Neutrophil (primary cell): ENCODE measurements at regions not wholly inside any gene's neighbourhood (a gene's known extent, or its start where the extent isn't known, plus 50 kb on each side); places are given as distances from the start of the nearest gene placed in this dataset.

Experiments
- H3K27ac ChIP-seq: fragments of 200-600 bp; sonication (generic); 2 replicates; pipeline ENCODE4 v1.5.1; 2016; ENCODE audit warnings: mild to moderate bottlenecking, moderate library complexity
- H3K27me3 ChIP-seq: fragments of 200-600 bp; sonication (generic); 2 replicates; pipeline ENCODE4 v1.6.0; 2016; ENCODE audit warnings: mild to moderate bottlenecking
- H3K36me3 ChIP-seq: fragments of 200-600 bp; sonication (generic); 2 replicates; pipeline ENCODE4 v1.5.1; 2017
- H3K4me1 ChIP-seq, 2 experiments: fragments of 200-600 bp in 1 of 2; sonication (generic) in 1 of 2; 1 replicate in 1 of 2; 2 replicates in 1 of 2; pipeline versions ENCODE4 v1.5.1 to v1.6.1; 2013 to 2016; ENCODE audit warnings: low read depth in 1 of 2, low read length in 1 of 2, mild to moderate bottlenecking in 1 of 2, moderate library complexity in 1 of 2; ENCODE audit not compliant: control insufficient read depth in 1 of 2, insufficient read depth in 1 of 2
- H3K4me3 ChIP-seq, 2 experiments: fragments of 200-600 bp in 1 of 2; sonication (generic) in 1 of 2; 1 replicate in 1 of 2; 2 replicates in 1 of 2; pipeline ENCODE4 v1.5.1; 2013 to 2016; ENCODE audit warnings: low read depth in 1 of 2, low read length in 1 of 2, mild to moderate bottlenecking in 1 of 2, moderate library complexity in 1 of 2
- H3K9me3 ChIP-seq: fragments of 200-600 bp; sonication (generic); 2 replicates; pipeline ENCODE4 v1.5.1; 2016
- TF ChIP-seq, protein P1 (sequence below): fragments of 200-600 bp; sonication (generic); IDR thresholded peaks from 2 replicates; pipeline ENCODE4 v1.5.1; 2016; ENCODE audit warnings: antibody characterized with exemption

DNA sequence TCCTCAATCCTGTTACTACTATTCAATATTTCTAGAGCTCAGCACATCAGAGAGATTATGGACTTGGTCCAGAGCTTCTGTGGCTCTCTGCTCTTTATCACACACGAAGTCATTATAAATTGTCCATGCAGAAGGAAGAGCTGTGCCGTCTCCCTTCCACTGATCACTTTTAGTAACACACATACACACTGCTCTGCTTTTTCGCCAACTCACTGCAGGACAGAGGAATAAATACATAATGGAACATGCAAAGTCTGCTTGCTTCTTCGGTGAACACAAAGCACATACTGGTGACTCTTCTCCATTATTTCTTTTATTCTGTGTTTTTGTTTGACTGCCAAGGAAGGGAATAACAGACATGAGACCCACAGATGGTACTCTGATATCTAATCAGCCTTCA is 1000.0 kb upstream of the TENM4 start:
- Histone ChIP-seq H3K27me3 (no peaks in the 10 kb centered on the region), H3K36me3 (no peaks in the 10 kb centered on the region), H3K27ac (no peak overlapping the region), H3K9me3 (no peaks in the 10 kb centered on the region), H3K4me3 (no peak overlapping the region), H3K4me1 (no peaks in the 10 kb centered on the region)
- TF ChIP-seq, protein P1, sequence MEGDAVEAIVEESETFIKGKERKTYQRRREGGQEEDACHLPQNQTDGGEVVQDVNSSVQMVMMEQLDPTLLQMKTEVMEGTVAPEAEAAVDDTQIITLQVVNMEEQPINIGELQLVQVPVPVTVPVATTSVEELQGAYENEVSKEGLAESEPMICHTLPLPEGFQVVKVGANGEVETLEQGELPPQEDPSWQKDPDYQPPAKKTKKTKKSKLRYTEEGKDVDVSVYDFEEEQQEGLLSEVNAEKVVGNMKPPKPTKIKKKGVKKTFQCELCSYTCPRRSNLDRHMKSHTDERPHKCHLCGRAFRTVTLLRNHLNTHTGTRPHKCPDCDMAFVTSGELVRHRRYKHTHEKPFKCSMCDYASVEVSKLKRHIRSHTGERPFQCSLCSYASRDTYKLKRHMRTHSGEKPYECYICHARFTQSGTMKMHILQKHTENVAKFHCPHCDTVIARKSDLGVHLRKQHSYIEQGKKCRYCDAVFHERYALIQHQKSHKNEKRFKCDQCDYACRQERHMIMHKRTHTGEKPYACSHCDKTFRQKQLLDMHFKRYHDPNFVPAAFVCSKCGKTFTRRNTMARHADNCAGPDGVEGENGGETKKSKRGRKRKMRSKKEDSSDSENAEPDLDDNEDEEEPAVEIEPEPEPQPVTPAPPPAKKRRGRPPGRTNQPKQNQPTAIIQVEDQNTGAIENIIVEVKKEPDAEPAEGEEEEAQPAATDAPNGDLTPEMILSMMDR = no peak

DNA sequence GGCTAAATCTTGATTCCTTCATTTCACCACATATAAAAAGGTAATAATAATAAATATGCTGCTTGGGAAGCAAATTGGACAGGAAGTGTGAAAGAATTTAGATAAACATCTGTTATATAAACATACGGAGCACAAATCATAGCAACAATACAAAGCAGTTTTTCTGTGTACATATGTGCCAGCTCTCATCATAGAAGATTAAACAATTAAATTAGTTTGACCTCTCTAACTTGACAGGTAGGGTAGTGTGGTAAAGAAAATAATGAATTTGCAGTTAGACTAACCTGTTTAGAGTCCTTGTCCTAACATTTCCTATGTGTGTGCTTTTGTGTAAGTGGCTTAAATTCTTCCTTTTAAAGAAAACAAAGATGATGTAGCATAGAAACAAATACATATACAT is 995.7 kb upstream of the TENM4 start:
- Histone ChIP-seq H3K27ac (no peak overlapping the region), H3K36me3 (no peaks in the 10 kb centered on the region), H3K9me3 (no peaks in the 10 kb centered on the region), H3K27me3 (no peaks in the 10 kb centered on the region), H3K4me1 (no peaks in the 10 kb centered on the region), H3K4me3 (no peak overlapping the region)
- TF ChIP-seq, protein P1 = no peak

DNA sequence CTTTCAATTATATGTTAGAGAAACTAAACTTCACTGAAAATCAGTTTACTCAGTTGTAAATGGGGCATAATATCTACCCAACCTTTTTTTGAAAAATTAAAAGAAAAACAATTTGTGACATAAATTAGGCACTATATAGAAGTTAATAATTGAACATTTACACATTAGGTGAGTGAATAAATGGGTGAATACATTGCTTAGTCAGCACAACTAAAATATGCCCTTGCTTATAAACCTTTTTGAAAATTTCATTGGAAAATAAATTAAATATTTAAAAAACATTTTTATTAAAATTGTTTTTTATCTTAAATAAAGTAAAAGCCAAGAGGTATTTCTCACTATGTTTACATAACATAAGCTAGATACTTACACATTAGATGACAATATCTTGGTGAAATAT is 994.5 kb upstream of the TENM4 start:
- no peaks in the 10 kb centered on the region for H3K27me3 ChIP-seq
- no peak overlapping the region for H3K27ac ChIP-seq
- H3K9me3 ChIP-seq = no peaks in the 10 kb centered on the region
- no peaks in the 10 kb centered on the region for H3K36me3 ChIP-seq
- no peak overlapping the region for H3K4me3 ChIP-seq
- H3K4me1 ChIP-seq = no peaks in the 10 kb centered on the region
- TF ChIP-seq, protein P1 = no peak

DNA sequence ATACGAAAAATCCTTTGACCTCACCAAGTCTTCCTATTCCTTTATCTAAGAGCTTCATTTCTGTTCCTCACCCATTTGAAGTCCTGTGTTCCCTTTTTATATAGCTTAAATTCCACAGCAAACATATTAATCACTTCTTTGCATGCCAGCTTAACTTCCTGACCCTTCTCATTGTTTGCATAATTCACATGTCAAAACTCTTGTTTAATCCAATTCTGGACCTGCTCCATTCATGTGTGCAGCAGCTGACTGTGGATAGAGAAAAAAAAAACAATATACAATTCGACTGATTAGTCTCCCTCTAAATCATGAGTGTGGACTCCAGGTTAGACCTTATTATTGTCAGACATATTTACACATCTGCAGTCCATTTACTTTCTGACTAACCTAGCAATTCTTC is 991.2 kb upstream of the TENM4 start:
- H3K27me3 ChIP-seq = no peaks in the 10 kb centered on the region
- no peaks in the 10 kb centered on the region for H3K36me3 ChIP-seq
- TF ChIP-seq, protein P1 = no peak
- H3K27ac ChIP-seq = no peak overlapping the region
- no peaks in the 10 kb centered on the region for H3K4me1 ChIP-seq
- H3K9me3 ChIP-seq = no peaks in the 10 kb centered on the region
- H3K4me3 ChIP-seq = no peak overlapping the region

DNA sequence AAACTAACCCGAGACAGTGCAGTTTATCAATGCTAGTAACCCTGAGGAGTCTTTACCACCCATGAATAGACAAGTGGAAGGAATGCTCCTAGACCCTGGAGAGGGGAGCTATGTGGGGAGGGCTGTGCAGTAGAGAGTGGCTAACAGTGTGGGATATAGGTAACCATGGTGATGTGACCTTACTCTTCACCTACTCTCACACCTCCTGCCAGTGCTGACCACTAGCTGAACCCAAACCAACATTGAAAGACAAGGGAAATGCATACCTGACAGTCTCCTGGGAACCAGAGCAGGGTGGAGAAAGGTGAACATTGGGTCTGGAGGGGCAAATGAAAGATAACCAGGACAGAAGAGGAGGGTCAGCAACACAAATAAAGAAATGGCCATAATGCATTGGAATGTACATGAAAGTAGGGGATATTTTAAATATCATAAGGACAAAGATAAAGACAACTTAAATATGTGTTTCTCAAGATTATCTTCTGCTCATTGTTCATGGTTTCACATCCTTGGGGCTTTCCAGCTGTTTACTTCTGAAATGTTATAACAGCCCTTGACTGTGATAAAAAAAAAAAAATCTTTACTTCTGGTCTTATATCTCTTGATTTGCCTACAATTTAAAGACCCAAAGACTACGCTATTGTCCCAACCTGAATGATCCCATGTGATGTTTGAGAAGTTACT is 983.3 kb upstream of the TENM4 start:
- H3K36me3 ChIP-seq = no peaks in the 10 kb centered on the region
- TF ChIP-seq, protein P1 = no peak

More for the DNA sequence above, 983.3 kb upstream of the TENM4 start:
- H3K27ac ChIP-seq = no peak overlapping the region
- no peaks in the 10 kb centered on the region for H3K4me1 ChIP-seq
- no peak overlapping the region for H3K4me3 ChIP-seq
- H3K9me3 ChIP-seq = no peaks in the 10 kb centered on the region
- H3K27me3 ChIP-seq = no peaks in the 10 kb centered on the region
